ENCODE measurements at regions not wholly inside any gene's neighbourhood (a gene's known extent, or its start where the extent isn't known, plus 50 kb on each side); places are given as distances from the start of the nearest gene placed in this dataset.

- DNase-seq (ENCODE audit: low read depth in 3 of 3, low spot score in 2 of 3), result no peak
Observed at GRCh38 chr3:84439476-84439875, 519.3 kb upstream of the CADM2 start.

DNA sequence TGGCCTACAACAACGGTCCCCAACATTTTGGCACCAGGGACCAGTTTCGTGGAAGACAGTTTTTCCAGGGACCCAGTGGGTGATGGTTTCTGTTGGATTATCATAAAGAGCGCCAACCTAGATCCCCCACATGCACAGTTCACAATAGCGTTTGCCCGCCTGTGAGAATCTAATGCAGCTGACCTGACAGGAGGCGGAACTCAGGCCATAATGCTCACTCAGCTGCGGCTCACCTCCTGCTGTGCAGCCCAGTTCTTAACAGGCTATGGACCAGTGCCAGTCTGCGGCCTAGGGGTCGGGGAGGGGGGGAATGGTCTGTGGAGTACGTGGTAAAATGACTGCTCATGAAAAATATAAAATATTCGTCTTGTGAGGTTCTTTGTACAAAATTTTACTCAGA is 518.5 kb upstream of the CADM2 start:
- DNase-seq (ENCODE audit: low read depth in 3 of 3, low spot score in 2 of 3), result no peak

DNA sequence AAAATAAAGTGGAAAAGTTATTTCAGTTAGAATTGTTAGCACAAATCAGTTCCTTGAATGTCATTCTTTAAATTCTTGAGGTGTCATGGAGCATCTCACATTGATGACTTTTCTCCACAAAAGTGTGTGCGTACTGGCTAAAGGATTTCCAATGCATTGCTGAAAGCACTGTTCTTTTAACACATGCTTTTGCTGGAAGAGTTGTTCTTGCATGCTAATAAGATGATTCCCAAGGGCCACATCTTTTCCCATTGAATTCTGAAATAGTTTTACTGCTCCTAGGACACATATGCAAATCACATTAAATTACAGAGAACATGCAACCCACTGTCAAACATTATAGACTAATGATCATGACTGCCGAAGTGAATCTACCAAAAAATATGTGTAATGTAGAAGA is 516.3 kb upstream of the CADM2 start:
- DNase-seq (ENCODE audit: low read depth in 3 of 3, low spot score in 2 of 3), result no peak

GRCh38 chr3:84444726-84445521 is 513.9 kb upstream of the CADM2 start:
- DNase-seq (ENCODE audit: low read depth in 3 of 3, low spot score in 2 of 3), result no peak

GRCh38 chr3:84487296-84487695 is 471.5 kb upstream of the CADM2 start:
- DNase-seq (ENCODE audit: low read depth in 3 of 3, low spot score in 2 of 3), result no peak

DNA sequence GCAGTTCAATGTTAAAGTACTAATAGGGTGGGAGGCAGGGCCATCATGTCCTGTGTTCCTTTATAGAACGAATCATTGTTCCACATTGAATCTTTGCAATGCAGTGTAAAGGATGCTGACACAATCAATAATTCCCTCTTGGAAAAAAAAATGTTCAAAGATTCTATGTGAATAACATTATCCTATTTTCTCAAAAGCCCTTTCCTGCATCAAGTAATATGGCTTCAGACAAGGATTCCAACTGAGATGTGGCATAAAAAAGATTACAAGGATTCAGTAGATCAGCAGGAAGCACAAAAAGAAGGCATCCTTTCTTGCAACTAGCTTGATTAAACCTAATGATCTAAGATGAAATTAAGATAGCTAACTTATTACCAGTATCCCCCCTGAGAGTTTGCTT is 454.0 kb upstream of the CADM2 start:
- no peak for DNase-seq (ENCODE audit: low read depth in 3 of 3, low spot score in 2 of 3)

GRCh38 chr3:84510007-84510406 is 448.8 kb upstream of the CADM2 start:
- no peak for DNase-seq (ENCODE audit: low read depth in 3 of 3, low spot score in 2 of 3)

DNA sequence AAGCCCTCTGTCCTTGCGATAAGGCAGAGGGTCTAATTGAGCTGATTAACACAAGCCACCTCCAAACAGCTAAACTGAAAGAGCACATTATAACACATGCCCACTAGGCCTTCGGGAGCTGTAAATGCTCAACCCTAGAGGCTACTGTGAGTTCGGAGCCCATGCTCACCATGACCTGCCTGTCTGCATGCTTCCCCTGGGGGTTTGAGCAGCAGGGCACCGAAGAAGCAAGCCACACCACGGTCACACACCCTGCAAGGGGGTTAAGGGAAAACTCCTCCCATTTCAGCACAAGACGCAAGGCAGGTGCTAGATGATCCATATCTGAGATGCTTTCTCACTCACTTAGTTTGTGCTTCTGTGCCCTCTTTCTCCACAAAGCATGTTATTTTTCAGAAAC is 435.9 kb upstream of the CADM2 start:
- DNase-seq (ENCODE audit: low read depth in 3 of 3, low spot score in 2 of 3), result no peak

- no peak for DNase-seq (ENCODE audit: low read depth in 3 of 3, low spot score in 2 of 3)
Observed at GRCh38 chr3:84536916-84537315, 421.9 kb upstream of the CADM2 start.

DNA sequence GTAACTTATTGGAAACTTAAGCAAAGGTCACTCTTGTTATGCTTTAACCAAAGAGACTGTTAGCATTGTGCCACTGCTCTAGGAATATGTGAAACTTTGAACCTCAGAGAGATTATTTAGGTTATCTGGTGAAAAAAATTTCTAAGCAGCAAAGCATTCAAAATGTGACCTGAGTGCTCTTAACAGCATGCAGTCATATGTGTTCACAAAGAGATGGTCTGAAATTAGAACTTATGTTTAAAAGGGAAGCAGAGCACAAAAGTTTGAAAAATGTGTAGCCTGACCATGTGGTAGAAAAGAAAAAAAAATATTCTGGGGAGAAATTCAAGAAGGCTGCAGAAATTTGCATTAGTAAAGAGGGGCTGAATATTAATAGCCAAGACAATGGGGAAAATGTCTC is 420.2 kb upstream of the CADM2 start:
- DNase-seq (ENCODE audit: low read depth in 3 of 3, low spot score in 2 of 3), result no peak

- no peak for DNase-seq (ENCODE audit: low read depth in 3 of 3, low spot score in 2 of 3)
Observed at GRCh38 chr3:84547207-84547606, 411.6 kb upstream of the CADM2 start.

DNA sequence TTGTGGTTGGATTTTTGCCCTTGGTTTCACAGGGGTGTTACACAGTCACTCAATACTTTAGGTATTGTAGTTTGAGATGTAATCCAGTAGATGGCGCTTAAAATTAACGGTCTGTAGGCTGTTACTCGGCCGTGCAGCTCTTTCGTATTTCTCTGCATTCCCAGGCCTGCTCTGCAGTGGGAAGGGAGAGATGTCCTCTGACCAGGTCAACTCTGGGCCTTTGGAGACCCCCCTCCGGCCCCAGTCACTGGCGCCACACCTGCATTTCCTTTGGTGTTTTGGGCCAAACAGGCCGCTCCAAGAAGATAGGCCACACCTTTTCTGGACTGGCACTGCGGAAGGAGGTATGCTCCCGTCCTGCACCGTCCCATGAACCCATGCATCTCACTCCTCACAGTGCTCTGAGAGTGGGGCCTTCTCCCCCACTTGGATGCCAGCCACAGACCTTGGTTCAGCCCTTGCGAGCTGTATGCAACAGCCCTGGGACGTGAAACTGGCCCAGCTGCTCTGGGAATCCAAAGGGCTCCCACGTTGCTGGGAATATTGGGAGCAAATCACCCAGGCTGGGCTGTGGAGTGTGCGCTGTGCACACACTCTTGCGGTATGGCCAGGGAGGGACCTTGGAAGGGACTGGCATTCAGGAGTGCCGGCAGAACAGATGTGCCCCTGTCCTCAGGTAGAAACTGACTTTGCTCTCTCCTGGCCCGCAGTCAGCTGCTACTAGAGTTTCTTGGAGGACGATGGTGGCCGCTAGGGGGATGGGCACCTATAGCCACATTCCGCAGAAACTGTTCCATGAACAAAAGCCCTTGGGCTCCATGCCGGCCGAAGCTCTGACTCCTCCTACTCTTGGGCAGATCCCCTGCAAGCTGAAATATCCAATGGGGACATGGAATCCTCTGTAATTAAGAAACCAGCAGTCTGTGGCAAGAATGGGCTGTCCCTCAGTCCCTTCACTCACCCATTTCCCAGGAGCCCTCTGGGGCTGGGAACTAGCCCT is 410.5 kb upstream of the CADM2 start:
- no peak for DNase-seq (ENCODE audit: low read depth in 3 of 3, low spot score in 2 of 3)

DNA sequence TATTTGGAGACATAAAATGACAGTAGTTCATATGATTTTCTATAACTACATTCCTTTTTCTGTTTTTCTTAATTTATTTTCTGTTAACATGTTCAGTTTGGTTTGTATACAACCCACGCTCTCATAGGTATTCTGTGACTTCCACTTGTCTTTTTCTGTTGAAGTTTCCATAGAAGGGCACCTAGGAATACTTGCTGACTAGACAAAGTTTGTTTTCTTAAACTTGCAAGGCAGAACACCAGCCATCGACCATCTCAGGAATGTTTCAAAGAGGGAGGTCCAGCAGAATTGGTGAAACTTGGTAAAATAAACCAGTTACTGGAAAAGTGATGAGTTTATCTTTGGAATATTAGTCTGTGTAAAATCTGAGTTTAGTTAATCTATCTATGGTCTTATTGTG is 403.2 kb upstream of the CADM2 start:
- no peak for DNase-seq (ENCODE audit: low read depth in 3 of 3, low spot score in 2 of 3)

DNA sequence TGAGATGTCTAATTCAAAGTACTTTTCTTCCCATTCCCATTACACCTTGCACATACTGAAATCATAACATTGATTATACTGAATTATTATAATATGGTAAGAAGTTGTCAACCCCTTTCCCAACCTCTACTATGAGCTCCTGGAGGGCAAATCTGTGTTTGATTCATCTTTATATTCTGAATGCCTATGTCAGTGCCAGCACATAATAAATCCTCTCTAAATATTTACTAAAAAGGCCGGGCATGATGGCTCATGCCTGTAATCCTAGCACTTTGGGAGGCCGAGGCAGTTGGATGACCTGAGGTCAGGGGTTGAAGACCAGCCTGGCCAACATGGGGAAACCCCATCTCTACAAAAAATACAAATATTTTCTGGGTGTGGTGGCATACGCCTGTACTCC is 392.5 kb upstream of the CADM2 start:
- DNase-seq (ENCODE audit: low read depth in 3 of 3, low spot score in 2 of 3), result no peak

- DNase-seq (ENCODE audit: low read depth in 3 of 3, low spot score in 2 of 3), result no peak
Observed at GRCh38 chr3:84567796-84568195, 391.0 kb upstream of the CADM2 start.

GRCh38 chr3:84573962-84574361 is 384.8 kb upstream of the CADM2 start:
- DNase-seq (ENCODE audit: low read depth in 3 of 3, low spot score in 2 of 3), result no peak

DNA sequence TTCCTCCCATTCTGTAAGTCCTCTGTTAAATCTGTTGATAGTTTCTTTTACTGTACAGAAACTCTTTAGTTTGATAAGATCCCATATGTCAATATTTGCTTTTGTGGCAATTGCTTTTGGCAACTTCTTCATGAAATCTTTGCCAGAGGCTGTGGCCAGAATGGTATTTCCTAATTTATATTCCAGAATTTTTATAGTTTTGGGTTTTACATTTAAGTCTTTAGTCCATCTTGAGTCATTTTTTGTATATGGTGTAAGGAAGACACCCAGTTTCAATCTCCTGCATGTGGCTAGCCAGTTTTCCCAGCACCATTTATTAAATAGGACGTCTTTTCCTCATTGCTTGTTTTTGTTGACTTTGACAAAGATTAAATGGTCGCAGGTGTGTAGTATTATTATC is 372.4 kb upstream of the CADM2 start:
- no peak for DNase-seq (ENCODE audit: low read depth in 3 of 3, low spot score in 2 of 3)

- DNase-seq (ENCODE audit: low read depth in 3 of 3, low spot score in 2 of 3), result no peak
Observed at GRCh38 chr3:84600703-84601225, 358.0 kb upstream of the CADM2 start.

GRCh38 chr3:84601303-84601702 is 357.5 kb upstream of the CADM2 start:
- no peak for DNase-seq (ENCODE audit: low read depth in 3 of 3, low spot score in 2 of 3)

- DNase-seq (ENCODE audit: low read depth in 3 of 3, low spot score in 2 of 3), result no peak
Observed at GRCh38 chr3:84621823-84622222, 337.0 kb upstream of the CADM2 start.

DNA sequence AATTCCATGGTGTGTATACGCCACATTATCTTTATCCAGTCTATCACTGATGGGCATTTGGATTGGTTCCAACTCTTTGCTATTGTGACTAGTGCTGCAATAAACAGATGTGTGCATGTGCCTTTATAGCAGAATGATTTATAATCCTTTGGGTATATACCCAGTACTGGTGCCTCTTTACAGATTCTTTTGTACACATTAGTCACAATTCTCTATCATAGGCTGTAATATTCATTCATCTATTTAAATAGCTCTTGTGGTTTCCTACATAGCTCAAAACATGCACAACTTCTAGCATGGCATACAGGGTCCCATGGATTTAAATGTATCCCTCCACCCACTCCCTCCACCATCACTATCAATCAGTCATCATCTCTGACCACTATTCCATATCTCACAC is 324.1 kb upstream of the CADM2 start:
- no peak for DNase-seq (ENCODE audit: low read depth in 3 of 3, low spot score in 2 of 3)

- no peak for DNase-seq (ENCODE audit: low read depth in 3 of 3, low spot score in 2 of 3)
Observed at GRCh38 chr3:84637272-84637671, 321.5 kb upstream of the CADM2 start.
